ENCODE measurements at regions not wholly inside any gene's neighbourhood (a gene's known extent, or its start where the extent isn't known, plus 50 kb on each side); places are given as distances from the start of the nearest gene placed in this dataset.

DNA sequence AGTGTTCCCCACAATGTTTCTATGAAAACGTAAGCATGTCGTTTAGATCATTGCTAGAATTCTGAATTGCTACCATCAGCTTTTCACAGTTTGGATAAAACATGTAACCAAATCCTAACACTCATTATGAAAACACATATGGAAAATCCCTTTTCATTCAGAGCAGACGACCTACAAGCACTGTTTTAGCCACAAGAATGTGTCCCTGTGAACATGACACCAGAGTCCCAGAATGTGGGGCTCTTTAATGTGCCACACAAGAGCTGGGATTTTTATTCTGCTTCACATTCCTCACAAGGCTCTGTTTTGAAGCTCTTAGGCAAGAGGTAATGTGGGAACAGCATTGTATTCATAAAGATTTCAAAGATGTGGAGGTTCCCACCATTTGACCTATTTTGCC, 141.1 kb upstream of the CITED2 start:
- TF ChIP-seq SUZ12 (IDR thresholded peaks at IDR 0.05; ENCODE audit: extremely low read depth, insufficient read depth, insufficient read length) (no peak), YY1 (IDR thresholded peaks at IDR 0.05; ENCODE audit: insufficient read depth, insufficient read length) (no peak)
